GM12864 (cell line): ENCODE measurements at regions not wholly inside any gene's neighbourhood (a gene's known extent, or its start where the extent isn't known, plus 50 kb on each side); places are given as distances from the start of the nearest gene placed in this dataset.
A peak's percentile ranks its signal among the peaks of the same experiment; 100 is the strongest.

ENCODE experiments used
- DNase-seq: peaks from one replicate; pipeline ENCODE4 v3.0.0-alpha.2; 2011; ENCODE audit warnings: low read depth
- H3K4me3 ChIP-seq: 2 replicates; pipeline ENCODE4 v1.5.1; 2011; ENCODE audit warnings: mild to moderate bottlenecking, low read depth, low read length, control low read depth
- CTCF ChIP-seq: IDR thresholded peaks from 2 replicates; pipeline ENCODE4 v1.5.1; 2011; ENCODE audit warnings: low read depth, mild to moderate bottlenecking, moderate library complexity, low read length, control low read depth, inconsistent platforms; ENCODE audit errors: missing control alignments

- H3K4me3 ChIP-seq: no peak overlapping the region
- peak; percentile 50 for TF ChIP-seq CTCF
- DNase-seq: no peak
These were observed 129.7 kb downstream of the FAXC start for GRCh38 chr6:99219788-99220187.

- no peak overlapping the region for H3K4me3 ChIP-seq
- TF ChIP-seq CTCF: no peak
- DNase-seq: no peak
These were observed 132.5 kb downstream of the FAXC start for GRCh38 chr6:99216959-99217358.

GRCh38 chr6:99195986-99196655 is 153.4 kb downstream of the FAXC start:
- TF ChIP-seq CTCF: no peak
- no peak for DNase-seq
- H3K4me3 ChIP-seq: no peak overlapping the region

- H3K4me3 ChIP-seq: no peak overlapping the region
- DNase-seq: no peak
- no peak for TF ChIP-seq CTCF
These were observed 156.9 kb downstream of the FAXC start for GRCh38 chr6:99192561-99192960.

DNA sequence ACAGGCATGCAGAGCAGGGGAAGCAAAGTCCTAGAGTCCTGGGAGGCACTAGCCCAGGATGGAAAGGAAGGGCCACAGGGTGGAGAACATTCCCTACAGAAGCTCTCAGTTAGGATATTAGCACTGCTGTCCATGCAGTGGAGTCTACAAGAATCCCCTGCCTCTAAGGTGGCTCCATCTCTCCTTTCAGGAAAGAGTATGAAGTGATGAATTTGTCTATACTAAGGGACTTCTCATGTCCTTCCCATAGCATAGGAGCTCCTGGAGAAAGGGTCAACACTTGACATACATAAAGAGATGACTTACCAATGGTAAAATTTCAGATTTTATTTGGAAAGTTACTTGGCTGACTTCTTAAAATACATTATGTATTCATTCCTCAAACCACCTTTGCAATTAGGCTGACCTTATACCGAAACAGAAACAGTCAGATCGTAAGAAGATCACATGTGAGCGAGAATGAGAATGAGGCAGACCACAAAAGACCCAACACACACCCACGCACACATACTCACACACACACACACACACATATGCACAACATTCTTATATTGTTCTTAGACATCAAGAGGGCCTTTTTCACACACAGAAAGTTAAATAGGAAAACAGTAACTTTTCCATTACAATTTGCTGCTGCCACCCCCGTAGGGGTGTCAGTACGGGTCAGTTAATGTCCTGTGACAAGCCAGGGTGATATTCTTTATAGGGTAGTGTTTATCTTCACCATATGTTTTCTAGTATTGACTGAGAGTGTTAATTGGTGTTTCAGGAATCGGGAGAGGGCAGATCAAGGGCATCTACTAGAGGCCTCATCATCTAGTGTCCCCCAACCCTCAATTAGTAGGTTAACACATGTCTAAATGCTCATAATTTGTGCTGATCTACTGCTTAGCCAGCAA is 159.4 kb downstream of the FAXC start:
- DNase-seq: peak; percentile 70
- no peak overlapping the region for H3K4me3 ChIP-seq
- no peak for TF ChIP-seq CTCF

GRCh38 chr6:99187429-99187828 is 162.0 kb downstream of the FAXC start:
- no peak overlapping the region for H3K4me3 ChIP-seq
- no peak for TF ChIP-seq CTCF
- no peak for DNase-seq

DNA sequence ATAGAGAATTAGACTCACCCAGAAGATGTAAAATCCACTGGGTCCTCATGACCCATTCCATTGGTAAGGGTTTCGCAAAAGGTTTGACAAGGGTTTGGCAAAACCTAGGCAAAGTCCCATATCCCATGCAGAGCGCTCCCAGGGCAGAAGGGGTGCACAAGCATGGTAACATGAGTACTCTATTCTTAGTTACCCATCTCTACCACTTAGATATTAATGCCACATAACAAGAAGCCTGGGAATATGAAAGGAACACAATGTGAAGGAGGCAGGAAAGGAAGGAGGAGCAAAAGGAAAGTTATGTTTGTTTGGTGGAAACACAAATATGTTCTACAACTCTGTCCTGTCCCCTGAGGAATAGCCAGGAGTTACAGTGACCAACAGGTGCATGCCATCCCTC is 163.1 kb downstream of the FAXC start:
- DNase-seq: no peak
- H3K4me3 ChIP-seq: no peak overlapping the region
- no peak for TF ChIP-seq CTCF
